IMR-90 (cell line): ENCODE measurements at regions not wholly inside any gene's neighbourhood (a gene's known extent, or its start where the extent isn't known, plus 50 kb on each side); places are given as distances from the start of the nearest gene placed in this dataset.

Experiments used
- ATAC-seq: fragments of 200-7000 bp; cut with Tn5 transposase; 2 replicates; pipeline ENCODE4 v1.9.1; 2020; ENCODE audit warnings: low read depth, mild to moderate bottlenecking, moderate library complexity
- BruUV-seq: library from RNA; stranded (reverse); fragments of 400-500 nt; replicated peaks from 2 replicates; lab custom pipeline; 2021; lab: Mats Ljungman, UMichigan
- CTCF ChIA-PET: fragments of 300-600 bp; formaldehyde crosslinking; extraction: SDS; loops from one replicate; lab custom pipeline; 2021; ENCODE audit warnings: antibody characterized with exemption; lab: Yijun Ruan, JAX
- POLR2A ChIA-PET: fragments of 300-600 bp; sonication (Branson Sonifier 250); formaldehyde crosslinking; loops from one replicate; lab custom pipeline; 2022; ENCODE audit warnings: antibody characterized with exemption; ENCODE audit not compliant: unreplicated experiment; lab: Charles Lee
- DNase-seq: peaks from one replicate; pipeline ENCODE4 v3.0.0; 2013
- H2AFZ ChIP-seq: replicated peaks from 2 replicates; pipeline ENCODE3; 2013; ENCODE audit warnings: low read length, mild to moderate bottlenecking; ENCODE audit not compliant: poor library complexity
- H2AK5ac ChIP-seq: 2 replicates; pipeline ENCODE4 v1.6.1; 2013; ENCODE audit warnings: low read depth, low read length, inconsistent platforms
- H2AK9ac ChIP-seq: replicated peaks from 2 replicates; pipeline ENCODE3; 2013; ENCODE audit warnings: mild to moderate bottlenecking, low read depth, low read length, moderate library complexity; ENCODE audit not compliant: poor library complexity
- H2BK120ac ChIP-seq: 2 replicates; pipeline ENCODE4 v1.6.1; 2013; ENCODE audit warnings: low read depth, low read length, inconsistent platforms
- H2BK15ac ChIP-seq: 3 replicates; pipeline ENCODE4 v1.6.1; 2013; ENCODE audit warnings: low read depth, low read length, inconsistent platforms
- H2BK20ac ChIP-seq: 2 replicates; pipeline ENCODE4 v1.6.1; 2013; ENCODE audit warnings: low read depth, mild to moderate bottlenecking, inconsistent platforms, low read length, moderate library complexity
- H2BK5ac ChIP-seq: 2 replicates; pipeline ENCODE4 v1.6.1; 2013; ENCODE audit warnings: mild to moderate bottlenecking, low read depth, low read length, inconsistent platforms; ENCODE audit not compliant: poor library complexity, severe bottlenecking
- H3K14ac ChIP-seq: replicated peaks from 2 replicates; pipeline ENCODE4 v1.6.1; 2013; ENCODE audit warnings: low read depth, low read length, inconsistent platforms
- H3K18ac ChIP-seq: 2 replicates; pipeline ENCODE4 v1.6.1; 2013; ENCODE audit warnings: low read depth, low read length, control low read depth
- H3K23ac ChIP-seq: 2 replicates; pipeline ENCODE4 v1.6.1; 2013; ENCODE audit warnings: low read depth, low read length, inconsistent platforms
- H3K27ac ChIP-seq: 2 replicates; pipeline ENCODE4 v1.5.1; 2013; ENCODE audit warnings: mild to moderate bottlenecking, control low read depth, low read length; ENCODE audit not compliant: insufficient read depth
- H3K27me3 ChIP-seq: 2 replicates; pipeline ENCODE4 v1.6.1; 2013; ENCODE audit warnings: low read length; ENCODE audit not compliant: control insufficient read depth, insufficient read depth
- H3K36me3 ChIP-seq: 2 replicates; pipeline ENCODE4 v1.6.1; 2013; ENCODE audit warnings: low read length, mixed read lengths; ENCODE audit not compliant: control insufficient read depth, insufficient read depth
- H3K4ac ChIP-seq: 2 replicates; pipeline ENCODE4 v1.6.1; 2013; ENCODE audit warnings: low read depth, low read length, inconsistent platforms
- H3K4me1 ChIP-seq: 2 replicates; pipeline ENCODE4 v1.6.1; 2013; ENCODE audit warnings: low read length, mixed read lengths; ENCODE audit not compliant: control insufficient read depth, insufficient read depth
- H3K4me2 ChIP-seq: 2 replicates; pipeline ENCODE4 v1.6.1; 2013; ENCODE audit warnings: low read depth, mild to moderate bottlenecking, control low read depth, low read length, moderate library complexity
- H3K4me3 ChIP-seq: 2 replicates; pipeline ENCODE4 v1.5.1; 2013; ENCODE audit warnings: low read depth, mild to moderate bottlenecking, control low read depth, low read length, moderate library complexity; ENCODE audit not compliant: insufficient read depth
- H3K56ac ChIP-seq: 2 replicates; pipeline ENCODE4 v1.6.1; 2013; ENCODE audit warnings: low read length, inconsistent platforms; ENCODE audit not compliant: insufficient read depth; ENCODE audit errors: extremely low read depth
- H3K79me1 ChIP-seq, 2 experiments: 2 replicates each; pipeline ENCODE4 v1.6.1; 2013; ENCODE audit warnings: low read length in 2 of 2, inconsistent platforms in 1 of 2, low read depth in 1 of 2
- H3K9ac ChIP-seq: 2 replicates; pipeline ENCODE4 v1.6.1; 2013; ENCODE audit warnings: low read depth, low read length, control low read depth
- H3K9me1 ChIP-seq: 2 replicates; pipeline ENCODE4 v1.6.1; 2013; ENCODE audit warnings: low read length, inconsistent platforms; ENCODE audit not compliant: insufficient read depth
- H3K9me3 ChIP-seq: 2 replicates; pipeline ENCODE4 v1.6.1; 2013; ENCODE audit warnings: low read length; ENCODE audit not compliant: control insufficient read depth, insufficient read depth
- H4K20me1 ChIP-seq: 2 replicates; pipeline ENCODE4 v1.6.1; 2013; ENCODE audit warnings: low read length, inconsistent platforms; ENCODE audit not compliant: insufficient read depth
- H4K5ac ChIP-seq: 2 replicates; pipeline ENCODE4 v1.6.1; 2013; ENCODE audit warnings: mild to moderate bottlenecking, low read depth, low read length, control low read depth
- H4K8ac ChIP-seq, 2 experiments: 2 replicates each; pipeline ENCODE4 v1.6.1; 2013; ENCODE audit warnings: low read depth in 2 of 2, low read length in 2 of 2, control low read depth in 1 of 2, inconsistent platforms in 1 of 2
- H4K91ac ChIP-seq: 2 replicates; pipeline ENCODE4 v1.6.1; 2013; ENCODE audit warnings: low read depth, low read length, inconsistent platforms; ENCODE audit not compliant: insufficient read depth
- BHLHE40 ChIP-seq: fragments of 150-350 bp; IDR thresholded peaks from 2 replicates; pipeline ENCODE4 v1.6.1; 2016; ENCODE audit warnings: mild to moderate bottlenecking, low read depth, low read length
- CHD1 ChIP-seq: IDR thresholded peaks from 2 replicates; pipeline ENCODE4 v1.6.1; 2012; ENCODE audit warnings: low read depth, low read length, improper control_type of control experiment
- CTCF ChIP-seq: conservative IDR thresholded peaks from 2 replicates; pipeline ENCODE4 v1.5.1; 2012; ENCODE audit warnings: mild to moderate bottlenecking, low read depth, low read length, improper control_type of control experiment
- ELK1 ChIP-seq: fragments of 150-350 bp; IDR thresholded peaks from 2 replicates; pipeline ENCODE4 v1.6.1; 2016; ENCODE audit warnings: low read depth, mild to moderate bottlenecking, low read length, moderate library complexity, borderline replicate concordance
- FOS ChIP-seq: fragments of 150-350 bp; IDR thresholded peaks from 2 replicates; pipeline ENCODE4 v1.6.1; 2016; ENCODE audit warnings: low read depth, low read length
- MAFK ChIP-seq: IDR thresholded peaks from 2 replicates; pipeline ENCODE4 v1.6.1; 2012; ENCODE audit warnings: low read depth, low read length, improper control_type of control experiment
- MXI1 ChIP-seq: IDR thresholded peaks from 2 replicates; pipeline ENCODE4 v1.6.1; 2012; ENCODE audit warnings: low read depth, mild to moderate bottlenecking, low read length, moderate library complexity, borderline replicate concordance
- NFE2L2 ChIP-seq: fragments of 150-350 bp; IDR thresholded peaks from 2 replicates; pipeline ENCODE4 v1.6.1; 2016; ENCODE audit warnings: low read depth, mild to moderate bottlenecking, low read length
- POLR2A ChIP-seq: IDR thresholded peaks from 2 replicates; pipeline ENCODE4 v1.6.1; 2012; ENCODE audit warnings: mild to moderate bottlenecking, low read depth, low read length
- RAD21 ChIP-seq: IDR thresholded peaks from 2 replicates; pipeline ENCODE4 v1.6.1; 2012; ENCODE audit warnings: low read length, improper control_type of control experiment
- RCOR1 ChIP-seq: IDR thresholded peaks from 2 replicates; pipeline ENCODE4 v1.6.1; 2012; ENCODE audit warnings: mild to moderate bottlenecking, low read length, improper control_type of control experiment; ENCODE audit not compliant: insufficient replicate concordance
- RFX5 ChIP-seq: IDR thresholded peaks from 2 replicates; pipeline ENCODE4 v1.8.0; 2012; ENCODE audit warnings: low read depth, mild to moderate bottlenecking, low read length, moderate library complexity
- USF2 ChIP-seq: fragments of 150-350 bp; IDR thresholded peaks from 2 replicates; pipeline ENCODE4 v1.6.1; 2017; ENCODE audit warnings: mild to moderate bottlenecking, antibody characterized with exemption, low read length, low read depth
- WGBS, 2 experiments: methylation state at CpG; one replicate each; pipeline versions ENCODE4 v1.1.5 to v1.1.7; 2013; ENCODE audit warnings: missing lambda C conversion rate in 2 of 2; ENCODE audit not compliant: insufficient read length in 1 of 2; ENCODE audit errors: extremely low coverage in 2 of 2; 5-methylcytosine and 5-hydroxymethylcytosine counted together
- dilution Hi-C: fragments of 300-500 bp; cut with HindIII; formaldehyde crosslinking; loops from one replicate; pipeline ENCODE4 v1.14.3; 2018; ENCODE audit warnings: low sequenced_read_pairs; ENCODE audit not compliant: unreplicated experiment
- in situ Hi-C: fragments of 300-500 bp; cut with MboI; formaldehyde crosslinking; loops from 3 replicates; pipeline ENCODE4 v1.14.3; 2019; ENCODE audit warnings: low sequenced_read_pairs, inconsistent platforms, mixed read lengths
- intact Hi-C: fragments of 100-400 bp; cut with micrococcal nuclease; formaldehyde crosslinking; loops from 2 replicates; pipeline ENCODE4 v1.10.0; 2022

GRCh38 chr6:93779086-93779841 is 359.9 kb upstream of the EPHA7 start:
- POLR2A ChIA-PET = no interaction called here
- Histone ChIP-seq H4K5ac (no peak overlapping the region), H2AFZ (no peak overlapping the region), H3K27me3 (no peaks in the 10 kb centered on the region), H3K18ac (no peak overlapping the region), H3K14ac (no peak overlapping the region), H3K9ac (no peak overlapping the region), H3K4ac (no peak overlapping the region), H2AK5ac (no peak overlapping the region), H2BK120ac (no peak overlapping the region), H3K4me3 (no peak overlapping the region), H2BK15ac (no peak overlapping the region), H3K9me1 (no peaks in the 10 kb centered on the region), H3K4me2 (no peak overlapping the region), H2BK5ac (no peak overlapping the region), H3K36me3 (no peaks in the 10 kb centered on the region), H3K27ac (no peak overlapping the region), H3K56ac (no peak overlapping the region), H2AK9ac (no peak overlapping the region), H2BK20ac (no peak overlapping the region), H4K8ac (no peak overlapping the region), H4K91ac (no peak overlapping the region), H3K23ac (no peak overlapping the region), H3K79me1 (no peaks in the 10 kb centered on the region), H4K20me1 (no peaks in the 10 kb centered on the region), H3K9me3 (no peaks in the 10 kb centered on the region), H3K4me1 (no peaks in the 10 kb centered on the region)
- CTCF ChIA-PET = no interaction called here
- in situ Hi-C loops (no loop called here), dilution Hi-C loops (no loop called here), intact Hi-C loops (no loop called here)
- no peak for TF ChIP-seq USF2
- TF ChIP-seq ELK1 = no peak
- no peak for TF ChIP-seq RFX5
- no peak for TF ChIP-seq MXI1
- no peak for TF ChIP-seq RAD21
- TF ChIP-seq BHLHE40 = no peak
- no peak for TF ChIP-seq POLR2A
- TF ChIP-seq MAFK = no peak
- TF ChIP-seq CHD1 = no peak
- TF ChIP-seq NFE2L2 = no peak
- no peak for TF ChIP-seq CTCF
- TF ChIP-seq FOS = no peak
- TF ChIP-seq RCOR1 = no peak
- BruUV-seq = no TSS peak
- WGBS, 2 experiments = 13% methylated on average over 4 of the region's 12 CpGs; no CpG with 5 or more reads in 1 of the 2 experiments
- no peak for DNase-seq
- no peak for ATAC-seq
